Muscle of arm (tissue), 1 donor: ENCODE measurements at regions not wholly inside any gene's neighbourhood (a gene's known extent, or its start where the extent isn't known, plus 50 kb on each side); places are given as distances from the start of the nearest gene placed in this dataset.

ENCODE experiments used
- DNase-seq: peaks from one replicate; pipeline ENCODE4 v3.0.0-alpha.2; 2013

- DNase-seq = no peak
Observed at GRCh38 chr2:60320724-60321123, 232.7 kb downstream of the BCL11A start.

- no peak for DNase-seq
Observed at GRCh38 chr2:60319031-60319547, 234.4 kb downstream of the BCL11A start.

DNA sequence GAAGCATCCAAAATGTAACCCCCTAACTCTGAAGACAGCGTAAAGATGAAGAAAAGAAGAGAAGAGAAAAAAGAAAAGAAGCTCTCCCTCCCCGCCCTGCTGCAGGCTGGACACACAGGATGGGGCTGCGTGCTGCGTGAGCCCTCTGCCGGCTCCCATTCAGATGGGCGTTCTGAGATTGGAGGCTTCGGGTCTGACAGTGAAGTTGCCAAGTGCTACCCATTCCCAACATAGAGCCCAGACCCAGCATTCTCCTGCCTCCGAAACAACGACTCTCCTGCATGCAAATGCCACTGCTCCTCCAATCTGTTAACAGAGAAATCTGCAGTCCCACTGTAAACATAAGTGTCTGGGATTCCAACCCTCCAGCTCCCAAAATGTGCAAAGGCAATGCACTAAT lies 234.9 kb downstream of the BCL11A start:
- no peak for DNase-seq

DNA sequence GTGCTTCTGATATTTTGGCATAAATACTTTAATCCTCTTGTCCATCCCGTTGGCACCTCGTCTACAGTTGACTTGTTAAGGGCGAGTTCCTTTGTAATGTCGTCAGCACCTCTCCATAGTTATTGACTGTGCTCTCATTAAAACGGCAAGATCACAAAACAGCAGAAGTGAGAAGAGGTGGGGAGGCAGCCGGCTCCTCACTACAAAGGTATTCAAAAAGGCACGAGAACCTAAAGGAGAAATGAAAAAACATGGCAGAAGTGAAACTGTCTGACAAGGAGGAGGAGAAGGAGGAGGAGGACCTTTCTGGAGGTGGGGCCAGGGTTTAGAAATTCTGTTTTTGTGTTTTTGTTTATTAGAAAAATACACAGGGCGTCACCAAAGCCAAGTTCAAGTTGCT lies 235.6 kb downstream of the BCL11A start:
- DNase-seq = no peak

- DNase-seq = no peak
Observed at GRCh38 chr2:60317034-60317386, 236.4 kb downstream of the BCL11A start.

DNA sequence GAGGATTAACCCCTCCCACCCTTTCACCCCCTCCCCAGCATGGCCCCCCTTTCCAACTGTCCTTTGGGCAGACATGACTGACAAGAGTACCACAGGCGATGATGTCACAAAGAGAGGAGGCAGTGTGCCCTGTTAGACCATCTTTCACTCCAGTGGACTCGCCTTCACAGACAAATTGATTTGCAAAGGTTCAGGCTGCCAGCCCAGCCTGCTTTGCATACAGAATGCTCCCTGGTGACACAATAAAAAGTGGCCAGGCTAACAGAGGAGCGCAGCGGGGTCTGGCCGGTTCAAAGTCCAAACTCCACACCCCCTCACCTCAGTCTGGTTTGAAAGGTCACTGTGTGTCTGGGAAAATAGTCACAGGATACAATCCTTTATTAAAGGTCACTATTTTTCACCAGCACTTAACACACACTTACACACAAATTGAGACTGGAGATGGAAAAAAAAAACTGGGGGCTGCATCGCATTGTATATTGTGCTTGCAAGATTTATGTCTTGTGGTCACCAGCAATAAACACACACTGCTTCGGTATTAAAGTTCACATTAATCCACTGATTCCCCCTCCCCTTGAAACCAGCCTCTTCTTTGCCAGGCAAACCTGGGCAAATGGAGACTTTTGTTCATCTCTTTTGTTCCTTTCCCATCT lies 236.9 kb downstream of the BCL11A start:
- DNase-seq = no peak

GRCh38 chr2:60313470-60314172 lies 239.8 kb downstream of the BCL11A start:
- no peak for DNase-seq

- DNase-seq = no peak
Observed at GRCh38 chr2:60312618-60313017, 240.8 kb downstream of the BCL11A start.

- no peak for DNase-seq
Observed at GRCh38 chr2:60311524-60311923, 241.9 kb downstream of the BCL11A start.

DNA sequence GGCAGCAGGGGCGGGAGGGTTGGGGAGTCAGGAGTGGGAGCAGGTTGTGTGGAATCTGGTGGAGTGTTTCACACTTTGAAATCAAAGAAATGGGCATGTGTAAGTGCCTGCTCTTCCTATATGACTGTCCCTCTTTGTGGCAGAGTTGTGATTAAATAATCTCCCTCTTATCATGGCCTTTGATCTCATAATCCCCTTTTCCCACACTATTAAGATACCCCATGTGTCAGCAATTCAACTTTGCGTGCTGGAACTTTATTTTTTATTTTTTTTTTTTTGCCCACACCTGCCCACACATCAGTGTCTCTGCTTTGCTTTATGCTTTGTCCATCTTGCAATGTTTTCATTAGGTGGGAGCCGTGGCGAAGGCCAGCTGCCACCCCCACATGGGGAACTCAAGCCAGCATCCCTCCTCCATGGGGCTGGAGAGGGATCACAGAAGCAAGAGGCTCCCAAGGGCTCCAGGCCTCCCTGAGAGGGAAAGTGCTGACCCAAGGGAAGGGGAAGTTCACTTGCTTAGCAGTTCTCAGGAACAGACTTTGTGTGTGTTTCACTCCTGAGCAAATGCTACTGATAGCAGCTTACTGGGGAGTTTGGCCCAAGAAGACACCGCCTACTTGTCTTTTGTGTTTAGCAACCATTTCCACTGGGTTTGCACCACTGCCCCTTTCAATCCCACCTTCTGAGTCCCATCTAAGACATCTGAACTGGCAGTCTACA lies 243.4 kb downstream of the BCL11A start:
- DNase-seq = no peak

GRCh38 chr2:60309336-60309735 lies 244.1 kb downstream of the BCL11A start:
- DNase-seq = no peak

GRCh38 chr2:60306267-60306861 lies 247.1 kb downstream of the BCL11A start:
- no peak for DNase-seq

DNA sequence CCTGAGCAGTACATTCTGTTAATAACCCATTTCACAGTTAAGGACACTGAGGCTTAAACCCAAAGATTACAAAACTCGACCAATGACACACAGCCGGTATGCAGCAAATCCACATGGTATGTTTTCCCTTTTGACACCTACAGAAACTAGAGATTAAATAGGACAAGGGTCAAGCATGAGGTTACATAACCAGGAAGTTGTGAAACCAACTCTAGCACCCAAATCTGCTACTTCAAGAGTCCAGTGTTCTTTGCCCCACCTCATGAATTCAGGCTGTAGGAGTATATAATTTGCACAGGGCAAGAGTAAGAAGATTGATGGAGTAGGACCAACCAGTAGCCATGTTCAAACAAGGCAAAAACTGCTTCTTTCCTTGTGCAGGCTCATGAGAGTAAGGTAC lies 249.8 kb downstream of the BCL11A start:
- no peak for DNase-seq

DNA sequence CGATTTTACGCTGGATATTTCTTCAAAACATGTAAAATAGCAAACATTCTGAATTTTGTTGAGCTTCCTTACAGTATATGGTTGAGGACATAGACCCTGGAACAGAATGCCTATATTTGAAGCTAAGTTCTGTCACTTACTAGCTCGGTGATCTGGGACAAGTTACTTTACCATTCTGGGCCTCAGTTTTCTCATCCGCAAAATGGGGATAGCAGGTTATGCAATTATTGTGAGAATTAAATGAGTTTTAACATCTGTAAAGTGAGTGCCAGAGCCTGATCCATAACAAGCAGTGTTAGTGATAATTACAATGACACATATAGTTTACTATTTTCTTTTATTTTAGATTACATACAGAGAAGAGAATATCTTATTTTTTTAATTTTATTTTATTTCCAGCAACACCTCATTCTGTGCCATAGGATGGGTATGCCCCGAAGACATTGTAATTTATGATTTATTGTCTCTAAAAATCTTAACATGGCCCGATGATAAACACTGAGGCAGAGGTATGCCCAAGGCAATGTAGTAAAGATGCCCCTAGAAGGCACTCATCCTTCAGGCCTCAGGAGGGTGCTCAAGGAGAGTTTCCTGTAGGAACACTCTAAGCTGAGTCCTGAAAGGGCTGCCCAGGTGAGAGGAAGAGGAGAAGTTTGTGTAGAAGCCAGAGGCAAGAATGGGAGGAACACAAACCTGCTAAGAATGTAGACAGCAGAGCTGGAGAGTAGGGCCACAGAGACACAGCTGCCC lies 250.9 kb downstream of the BCL11A start:
- DNase-seq = no peak

DNA sequence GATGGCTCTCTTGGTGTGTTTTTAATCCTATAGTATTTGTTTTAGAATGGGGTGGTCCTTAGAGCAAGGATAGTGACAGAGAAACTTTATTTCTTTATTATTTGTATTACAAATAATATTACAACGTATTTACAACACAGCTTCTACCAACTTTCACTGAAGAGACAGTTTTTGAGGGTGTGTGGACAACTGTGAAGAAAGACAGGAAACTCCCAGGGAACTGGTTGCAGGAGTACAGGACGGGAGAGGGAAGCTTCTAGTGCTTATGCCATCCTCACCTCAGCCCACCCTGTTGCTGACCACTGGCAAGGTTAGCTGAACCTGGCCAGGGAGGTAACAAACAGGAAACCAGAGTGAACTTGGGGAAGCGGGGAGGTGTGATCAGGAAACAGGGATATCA lies 251.7 kb downstream of the BCL11A start:
- DNase-seq = no peak

GRCh38 chr2:60299179-60299578 lies 254.3 kb downstream of the BCL11A start:
- DNase-seq = no peak

DNA sequence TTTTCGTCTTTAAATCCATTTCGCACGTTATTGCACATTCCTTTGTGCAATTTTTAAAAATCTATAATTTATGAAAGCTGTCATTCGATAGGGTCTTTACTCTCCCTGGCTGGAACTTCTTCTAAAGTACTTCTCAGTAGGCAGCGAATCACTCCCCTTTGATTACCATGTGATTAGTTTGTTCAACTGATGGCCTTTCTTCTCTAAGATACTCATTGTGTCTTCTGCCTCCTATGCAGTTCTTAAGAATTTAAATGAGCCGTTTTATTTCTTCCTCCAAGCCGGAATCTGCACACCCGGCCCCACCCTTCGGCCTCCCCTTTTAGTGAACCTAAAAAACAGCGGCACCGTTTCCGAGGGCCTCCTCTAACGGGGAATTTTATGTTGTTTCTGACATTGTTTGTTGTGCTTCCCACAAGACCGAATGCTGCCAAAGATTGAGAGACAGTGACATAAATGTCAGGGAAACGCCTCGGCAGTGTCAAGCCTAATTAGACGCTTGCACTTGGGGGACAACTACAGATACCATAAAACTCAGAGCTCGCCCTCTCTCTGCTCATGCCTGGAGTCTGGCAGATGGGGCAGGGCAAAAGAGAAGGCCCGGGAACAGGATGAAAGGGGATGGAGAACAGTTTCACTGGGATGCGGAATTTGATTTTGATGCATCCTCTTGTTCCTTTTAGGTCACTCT lies 255.3 kb downstream of the BCL11A start:
- DNase-seq = no peak

DNA sequence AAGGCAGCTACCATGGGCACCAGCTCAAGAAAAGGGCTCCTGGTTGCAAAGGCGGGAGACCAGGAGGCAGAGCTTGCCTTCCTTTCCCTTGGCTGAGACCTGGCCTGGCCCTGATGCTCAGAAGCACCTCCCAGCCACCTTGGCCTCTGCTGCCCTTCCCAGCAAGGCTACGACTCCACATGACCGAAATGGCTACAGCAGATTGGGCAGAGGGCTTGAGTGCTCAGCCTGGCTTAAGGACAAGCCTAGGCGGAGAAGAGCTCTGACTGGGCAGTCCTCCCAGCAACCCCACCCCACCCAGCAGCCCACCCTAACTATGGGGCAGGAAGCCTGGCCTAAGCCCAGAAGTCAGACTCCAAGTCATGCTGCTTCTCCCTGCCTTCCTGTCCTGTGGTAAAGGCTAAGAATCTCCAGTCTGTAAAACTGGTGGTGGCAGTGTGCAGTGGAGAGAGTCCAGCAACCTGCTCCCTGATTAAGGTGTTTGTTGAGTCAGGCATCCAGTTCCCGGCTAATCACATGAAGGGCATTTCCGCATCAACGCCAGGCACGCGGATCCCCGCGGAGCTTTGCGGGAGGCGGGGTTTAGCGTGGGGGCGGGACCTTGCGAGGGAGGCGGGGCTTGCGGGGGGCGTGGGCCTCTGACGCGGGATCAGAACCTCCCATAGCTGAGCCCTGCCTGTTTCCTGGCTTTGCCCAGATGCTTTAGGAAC lies 256.0 kb downstream of the BCL11A start:
- no peak for DNase-seq

DNA sequence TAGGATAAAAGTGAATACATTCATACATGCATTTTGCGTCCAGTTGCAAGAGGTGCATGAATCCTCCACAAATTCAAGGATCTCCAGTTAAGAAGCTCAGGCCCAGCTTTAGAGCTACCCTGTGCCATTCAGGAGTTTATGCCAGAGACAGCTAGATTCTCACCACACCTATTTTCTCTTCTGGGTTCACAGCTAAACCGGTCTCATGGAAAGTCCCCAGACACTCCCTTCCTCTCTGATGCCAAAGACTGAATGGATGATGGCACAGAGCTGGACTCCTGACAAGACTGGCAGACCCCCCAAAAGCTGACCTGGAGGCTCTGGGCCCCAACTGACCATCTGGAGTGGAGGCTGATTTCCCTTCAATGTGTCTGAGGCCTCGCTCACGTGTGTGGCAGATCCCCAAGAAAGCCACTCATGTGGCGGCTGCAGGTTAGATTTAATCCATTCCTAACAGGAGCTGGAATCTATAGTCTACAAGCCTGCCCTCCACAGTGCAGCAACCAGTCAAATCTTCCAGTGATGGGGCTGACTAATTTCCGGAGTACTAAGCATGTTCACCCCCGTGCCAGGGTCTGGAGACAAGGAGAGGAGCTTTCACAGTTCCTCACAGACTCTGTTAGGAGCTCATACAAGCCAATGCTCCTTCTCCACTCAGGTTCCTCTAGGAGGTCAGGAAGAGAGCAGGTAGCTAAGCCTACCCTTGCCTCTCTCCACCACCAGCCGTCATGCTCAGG lies 257.1 kb downstream of the BCL11A start:
- no peak for DNase-seq

- DNase-seq = no peak
Observed at GRCh38 chr2:60295636-60295962, 257.9 kb downstream of the BCL11A start.
